Caco-2 (cell line): ENCODE measurements at regions not wholly inside any gene's neighbourhood (a gene's known extent, or its start where the extent isn't known, plus 50 kb on each side); places are given as distances from the start of the nearest gene placed in this dataset.

Source experiments
- BruUV-seq: library from RNA; stranded (reverse); fragments of 400-500 nt; replicated peaks from 2 replicates; lab custom pipeline; 2021; lab: Mats Ljungman, UMichigan
- CTCF ChIA-PET: fragments of 300-600 bp; sonication (Branson Sonifier 250); formaldehyde crosslinking; loops from one replicate; lab custom pipeline; 2022; ENCODE audit warnings: antibody characterized with exemption; lab: Charles Lee
- POLR2A ChIA-PET: fragments of 300-600 bp; sonication (Branson Sonifier 250); formaldehyde crosslinking; loops from one replicate; lab custom pipeline; 2022; ENCODE audit warnings: antibody characterized with exemption; lab: Charles Lee
- DNase-seq, 2 experiments: peaks; one replicate each; pipeline versions ENCODE4 v3.0.0 to v3.0.0-alpha.2; 2020 to 2022
- H3K27me3 ChIP-seq: replicated peaks from 2 replicates; pipeline ENCODE4 v1.6.0; 2011; ENCODE audit warnings: low read length; ENCODE audit not compliant: control insufficient read depth, insufficient read depth
- H3K36me3 ChIP-seq: 2 replicates; pipeline ENCODE4 v1.5.1; 2011; ENCODE audit warnings: low read length; ENCODE audit not compliant: control insufficient read depth, insufficient read depth
- H3K4me1 ChIP-seq: fragments of 250-450 bp; sonication (Bioruptor Pico); 2 replicates; pipeline ENCODE4 v1.5.1; 2020; ENCODE audit warnings: mild to moderate bottlenecking
- H3K4me3 ChIP-seq: 2 replicates; pipeline ENCODE4 v1.5.1; 2011; ENCODE audit warnings: low read depth, mild to moderate bottlenecking, control low read depth, low read length
- H3K9me3 ChIP-seq: fragments of 250-450 bp; sonication (Bioruptor Pico); 2 replicates; pipeline ENCODE4 v1.5.1; 2020; ENCODE audit warnings: mild to moderate bottlenecking, moderate library complexity
- H3K27ac Mint-ChIP-seq: one replicate; pipeline ENCODE4 v1.8.0; 2022; ENCODE audit warnings: mixed read lengths; ENCODE audit not compliant: unreplicated experiment
- H3K27me3 Mint-ChIP-seq: one replicate; pipeline ENCODE4 v1.8.0; 2022; ENCODE audit warnings: mixed read lengths; ENCODE audit not compliant: insufficient read depth, unreplicated experiment
- H3K36me3 Mint-ChIP-seq: one replicate; pipeline ENCODE4 v1.8.0; 2022; ENCODE audit warnings: mild to moderate bottlenecking, mixed read lengths; ENCODE audit not compliant: insufficient read depth, unreplicated experiment
- H3K4me1 Mint-ChIP-seq: one replicate; pipeline ENCODE4 v1.8.0; 2022; ENCODE audit warnings: low read depth, mixed read lengths; ENCODE audit not compliant: unreplicated experiment
- H3K4me3 Mint-ChIP-seq: one replicate; pipeline ENCODE4 v1.8.0; 2022; ENCODE audit warnings: mild to moderate bottlenecking, moderate library complexity, mixed read lengths; ENCODE audit not compliant: unreplicated experiment
- H3K9me3 Mint-ChIP-seq: one replicate; pipeline ENCODE4 v1.8.0; 2022; ENCODE audit warnings: mixed read lengths; ENCODE audit not compliant: unreplicated experiment
- intact Hi-C: fragments of 100-400 bp; cut with micrococcal nuclease; formaldehyde crosslinking; loops from one replicate; pipeline ENCODE4 v1.10.0; 2022; ENCODE audit not compliant: unreplicated experiment
- TF ChIP-seq, protein P1 (sequence below), 2 experiments: fragments of 200-600 bp in 1 of 2; IDR thresholded peaks; 1 replicate in 1 of 2; 2 replicates in 1 of 2; pipeline versions ENCODE4 v1.5.1 to v1.8.0; 2011 to 2022; ENCODE audit warnings: antibody characterized with exemption in 1 of 2, control low read depth in 1 of 2, inconsistent platforms in 1 of 2, low read depth in 1 of 2, low read length in 1 of 2, mild to moderate bottlenecking in 1 of 2, moderate library complexity in 1 of 2; ENCODE audit not compliant: insufficient read depth in 1 of 2, severe bottlenecking in 1 of 2, unreplicated experiment in 1 of 2

- no peaks in the 10 kb centered on the region for H3K36me3 ChIP-seq
- no peaks in the 10 kb centered on the region for H3K27me3 ChIP-seq
- no peaks in the 10 kb centered on the region for H3K4me1 ChIP-seq
- ChIA-PET POLR2A (no interaction called here), CTCF (no interaction called here)
- H3K27ac Mint-ChIP-seq: no peak overlapping the region
- H3K4me3 Mint-ChIP-seq: no peak overlapping the region
- no peaks in the 10 kb centered on the region for H3K9me3 Mint-ChIP-seq
- TF ChIP-seq, protein P1, sequence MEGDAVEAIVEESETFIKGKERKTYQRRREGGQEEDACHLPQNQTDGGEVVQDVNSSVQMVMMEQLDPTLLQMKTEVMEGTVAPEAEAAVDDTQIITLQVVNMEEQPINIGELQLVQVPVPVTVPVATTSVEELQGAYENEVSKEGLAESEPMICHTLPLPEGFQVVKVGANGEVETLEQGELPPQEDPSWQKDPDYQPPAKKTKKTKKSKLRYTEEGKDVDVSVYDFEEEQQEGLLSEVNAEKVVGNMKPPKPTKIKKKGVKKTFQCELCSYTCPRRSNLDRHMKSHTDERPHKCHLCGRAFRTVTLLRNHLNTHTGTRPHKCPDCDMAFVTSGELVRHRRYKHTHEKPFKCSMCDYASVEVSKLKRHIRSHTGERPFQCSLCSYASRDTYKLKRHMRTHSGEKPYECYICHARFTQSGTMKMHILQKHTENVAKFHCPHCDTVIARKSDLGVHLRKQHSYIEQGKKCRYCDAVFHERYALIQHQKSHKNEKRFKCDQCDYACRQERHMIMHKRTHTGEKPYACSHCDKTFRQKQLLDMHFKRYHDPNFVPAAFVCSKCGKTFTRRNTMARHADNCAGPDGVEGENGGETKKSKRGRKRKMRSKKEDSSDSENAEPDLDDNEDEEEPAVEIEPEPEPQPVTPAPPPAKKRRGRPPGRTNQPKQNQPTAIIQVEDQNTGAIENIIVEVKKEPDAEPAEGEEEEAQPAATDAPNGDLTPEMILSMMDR (IDR thresholded peaks at IDR 0.05; ENCODE audit: insufficient read depth in 1 of 2, low read depth in 1 of 2, low read length in 1 of 2, severe bottlenecking in 1 of 2, unreplicated experiment in 1 of 2): no peak
- H3K27me3 Mint-ChIP-seq: no peaks in the 10 kb centered on the region
- H3K4me1 Mint-ChIP-seq: no peaks in the 10 kb centered on the region
- no peak for DNase-seq
- intact Hi-C loops: no loop called here
- BruUV-seq: no TSS peak
- H3K36me3 Mint-ChIP-seq: no peaks in the 10 kb centered on the region
- no peak overlapping the region for H3K4me3 ChIP-seq
- no peaks in the 10 kb centered on the region for H3K9me3 ChIP-seq
Measured at GRCh38 chr15:95105229-95105628, 873.9 kb downstream of the MCTP2 start.

DNA sequence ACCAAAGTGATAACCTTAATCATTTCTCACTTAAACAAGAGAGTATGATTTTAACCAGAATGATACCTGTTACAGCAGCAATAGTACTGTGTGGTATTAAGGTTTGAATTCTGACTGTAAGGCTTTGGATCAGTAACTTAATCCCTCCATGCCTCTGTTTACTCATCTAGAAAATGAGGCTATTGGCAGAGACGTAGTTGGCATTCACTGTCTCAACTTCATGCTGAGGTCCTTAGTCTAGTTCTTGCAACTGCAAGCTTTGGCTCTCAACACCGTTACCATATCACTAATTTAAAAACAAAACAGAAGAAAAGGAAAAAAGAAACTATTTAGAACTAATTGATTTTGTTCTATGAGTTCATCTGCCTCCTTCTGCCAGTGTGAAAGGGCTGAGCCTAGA, 875.4 kb downstream of the MCTP2 start:
- Mint-ChIP-seq H3K27me3 (no peaks in the 10 kb centered on the region), H3K4me3 (no peak overlapping the region), H3K9me3 (no peaks in the 10 kb centered on the region), H3K4me1 (no peaks in the 10 kb centered on the region), H3K27ac (no peak overlapping the region), H3K36me3 (no peaks in the 10 kb centered on the region)
- Histone ChIP-seq H3K4me1 (no peaks in the 10 kb centered on the region), H3K27me3 (no peaks in the 10 kb centered on the region), H3K4me3 (no peak overlapping the region), H3K36me3 (no peaks in the 10 kb centered on the region), H3K9me3 (no peaks in the 10 kb centered on the region)
- CTCF ChIA-PET: no interaction called here
- intact Hi-C loops: no loop called here
- no TSS peak for BruUV-seq
- POLR2A ChIA-PET: no interaction called here
- DNase-seq: no peak
- TF ChIP-seq, protein P1 (IDR thresholded peaks at IDR 0.05; ENCODE audit: insufficient read depth in 1 of 2, low read depth in 1 of 2, low read length in 1 of 2, severe bottlenecking in 1 of 2, unreplicated experiment in 1 of 2): no peak

DNA sequence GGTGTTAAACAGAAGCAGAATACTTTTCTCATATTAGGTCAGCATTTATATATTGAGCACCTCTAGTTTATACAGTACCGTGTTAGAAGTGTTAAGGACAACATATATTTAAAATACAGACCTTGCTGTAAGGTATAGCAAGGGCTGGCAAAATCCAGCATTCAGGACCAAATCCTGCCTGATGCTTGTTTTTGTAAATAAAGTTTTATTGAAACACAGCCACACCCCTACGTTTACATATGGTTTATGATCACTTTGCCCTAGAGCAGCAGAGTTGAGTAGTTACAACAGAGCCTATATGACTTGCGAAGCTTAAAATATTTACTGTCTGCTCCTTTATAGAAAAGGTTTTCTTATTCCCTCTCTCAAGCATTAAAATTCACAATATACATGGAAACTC, 877.3 kb downstream of the MCTP2 start:
- Mint-ChIP-seq H3K9me3 (no peaks in the 10 kb centered on the region), H3K27ac (no peak overlapping the region), H3K27me3 (no peaks in the 10 kb centered on the region), H3K36me3 (no peaks in the 10 kb centered on the region), H3K4me3 (no peak overlapping the region), H3K4me1 (no peaks in the 10 kb centered on the region)
- CTCF ChIA-PET: interaction anchor here (0.6 kb wide), 1 partner anchor 531 kb away, joined by 3 read pairs; no protein-coding TSS in a partner anchor
- DNase-seq: no peak
- Histone ChIP-seq H3K9me3 (no peaks in the 10 kb centered on the region), H3K36me3 (no peaks in the 10 kb centered on the region), H3K27me3 (no peaks in the 10 kb centered on the region), H3K4me3 (no peak overlapping the region), H3K4me1 (no peaks in the 10 kb centered on the region)
- BruUV-seq: no TSS peak
- POLR2A ChIA-PET: no interaction called here
- TF ChIP-seq, protein P1 (IDR thresholded peaks at IDR 0.05; ENCODE audit: insufficient read depth in 1 of 2, low read depth in 1 of 2, low read length in 1 of 2, severe bottlenecking in 1 of 2, unreplicated experiment in 1 of 2): no peak
- intact Hi-C loops: no loop called here
